ENCODE measurements at regions not wholly inside any gene's neighbourhood (a gene's known extent, or its start where the extent isn't known, plus 50 kb on each side); places are given as distances from the start of the nearest gene placed in this dataset.

DNA sequence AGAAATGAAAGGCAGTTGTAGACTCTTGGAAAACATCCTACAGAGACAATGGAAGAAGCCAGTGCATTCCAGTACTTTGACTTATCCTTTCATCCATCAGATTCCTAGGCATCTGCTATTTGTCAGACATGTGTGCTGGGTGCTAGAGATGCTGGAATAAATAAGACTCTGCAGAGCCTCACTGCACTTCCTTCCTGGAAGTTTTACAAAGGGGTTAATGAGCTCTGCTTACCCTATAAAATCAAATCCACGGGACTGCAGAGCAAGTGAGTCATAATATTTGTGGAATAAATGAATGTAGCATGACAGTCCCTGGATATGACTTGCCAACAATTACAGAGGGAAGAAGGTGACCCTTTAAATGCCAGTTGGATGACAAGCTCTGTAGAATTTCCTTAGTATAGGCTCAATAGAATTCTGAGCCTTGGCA lies 52.7 kb upstream of the NPAS2 start:
- no peaks in the 10 kb centered on the region for H3K36me3 Mint-ChIP-seq (ENCODE audit: insufficient read depth)

DNA sequence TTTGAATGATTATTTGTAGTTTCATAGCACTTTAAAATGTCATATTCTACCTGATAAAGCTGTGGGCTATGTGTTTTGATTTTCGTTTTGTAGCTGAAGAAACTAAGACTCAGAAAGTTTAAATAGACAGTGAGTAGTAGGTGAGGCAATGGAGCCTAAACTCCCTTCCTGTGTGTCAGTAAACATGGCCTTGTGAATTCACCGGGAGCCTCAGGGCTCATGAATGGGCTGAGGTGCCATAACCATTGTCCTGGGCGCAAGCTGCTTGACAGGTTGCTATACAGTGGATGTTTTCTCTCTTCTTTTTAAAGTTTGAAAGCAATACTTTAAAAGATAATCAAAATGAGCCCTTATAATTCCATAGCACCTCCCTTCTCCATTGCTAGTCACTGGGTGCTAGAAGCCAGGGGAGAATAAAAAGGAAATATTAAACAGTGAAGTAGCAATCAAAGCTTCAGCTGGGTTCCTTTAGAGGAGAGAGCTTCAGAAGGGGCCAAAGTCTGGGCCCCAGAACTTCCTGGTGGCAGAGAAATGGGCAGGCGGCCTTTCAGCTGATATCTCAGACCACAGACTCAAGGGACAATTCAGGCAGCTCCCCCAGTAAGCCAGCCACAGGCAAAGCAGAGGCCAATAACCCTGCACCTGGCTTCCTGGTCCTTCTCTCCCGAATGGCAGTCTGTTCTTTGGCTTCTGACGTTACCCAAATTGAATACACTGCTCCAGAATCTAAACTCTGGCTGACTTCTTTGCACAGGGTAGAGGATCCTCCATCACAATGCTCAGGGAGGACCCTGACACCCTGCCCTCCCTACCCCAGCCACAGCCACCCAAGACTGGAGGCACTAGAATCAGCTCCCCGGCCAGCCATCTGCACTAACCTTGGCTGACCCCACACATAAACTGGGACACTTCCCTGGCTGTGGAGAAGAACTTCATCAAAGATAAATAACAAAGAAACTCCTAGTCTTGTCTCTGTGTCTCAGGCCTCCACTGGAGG lies 51.8 kb upstream of the NPAS2 start:
- H3K36me3 Mint-ChIP-seq (ENCODE audit: insufficient read depth) = no peaks in the 10 kb centered on the region
- DNase-seq (ENCODE audit: low spot score, unreplicated experiment) = no peak
- H3K9me3 Mint-ChIP-seq (ENCODE audit: low read depth) = no peaks in the 10 kb centered on the region
- TF ChIP-seq, protein P1, sequence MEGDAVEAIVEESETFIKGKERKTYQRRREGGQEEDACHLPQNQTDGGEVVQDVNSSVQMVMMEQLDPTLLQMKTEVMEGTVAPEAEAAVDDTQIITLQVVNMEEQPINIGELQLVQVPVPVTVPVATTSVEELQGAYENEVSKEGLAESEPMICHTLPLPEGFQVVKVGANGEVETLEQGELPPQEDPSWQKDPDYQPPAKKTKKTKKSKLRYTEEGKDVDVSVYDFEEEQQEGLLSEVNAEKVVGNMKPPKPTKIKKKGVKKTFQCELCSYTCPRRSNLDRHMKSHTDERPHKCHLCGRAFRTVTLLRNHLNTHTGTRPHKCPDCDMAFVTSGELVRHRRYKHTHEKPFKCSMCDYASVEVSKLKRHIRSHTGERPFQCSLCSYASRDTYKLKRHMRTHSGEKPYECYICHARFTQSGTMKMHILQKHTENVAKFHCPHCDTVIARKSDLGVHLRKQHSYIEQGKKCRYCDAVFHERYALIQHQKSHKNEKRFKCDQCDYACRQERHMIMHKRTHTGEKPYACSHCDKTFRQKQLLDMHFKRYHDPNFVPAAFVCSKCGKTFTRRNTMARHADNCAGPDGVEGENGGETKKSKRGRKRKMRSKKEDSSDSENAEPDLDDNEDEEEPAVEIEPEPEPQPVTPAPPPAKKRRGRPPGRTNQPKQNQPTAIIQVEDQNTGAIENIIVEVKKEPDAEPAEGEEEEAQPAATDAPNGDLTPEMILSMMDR (IDR thresholded peaks at IDR 0.05; ENCODE audit: unreplicated experiment) = no peak
- no peak overlapping the region for H3K4me3 Mint-ChIP-seq (ENCODE audit: low read depth)
- peaks cover 14% of the 10 kb centered on the region for H3K27me3 Mint-ChIP-seq
- H3K27ac Mint-ChIP-seq = no peak overlapping the region
- H3K4me1 Mint-ChIP-seq (ENCODE audit: low read depth) = no peaks in the 10 kb centered on the region

More for the DNA sequence above, 52.7 kb upstream of the NPAS2 start:
- no peak for DNase-seq (ENCODE audit: low spot score, unreplicated experiment)
- H3K4me3 Mint-ChIP-seq (ENCODE audit: low read depth) = no peak overlapping the region
- H3K27ac Mint-ChIP-seq = no peak overlapping the region
- H3K27me3 Mint-ChIP-seq = peaks cover 14% of the 10 kb centered on the region
- TF ChIP-seq, protein P1 (IDR thresholded peaks at IDR 0.05; ENCODE audit: unreplicated experiment) = no peak
- H3K9me3 Mint-ChIP-seq (ENCODE audit: low read depth) = no peaks in the 10 kb centered on the region
- no peaks in the 10 kb centered on the region for H3K4me1 Mint-ChIP-seq (ENCODE audit: low read depth)

All from progenitor cell of endocrine pancreas (in vitro differentiated cells).